K562 (cell line): ENCODE measurements at regions not wholly inside any gene's neighbourhood (a gene's known extent, or its start where the extent isn't known, plus 50 kb on each side); places are given as distances from the start of the nearest gene placed in this dataset.

Source experiments
- ATAC-seq: fragments of 200-7000 bp; cut with Tn5 transposase; 3 replicates; pipeline ENCODE4 v1.9.1; 2020; ENCODE audit warnings: moderate library complexity
- BruUV-seq: library from RNA; stranded (reverse); fragments of 400-500 nt; replicated peaks from 2 replicates; lab custom pipeline; 2021; lab: Mats Ljungman, UMichigan
- CTCF ChIA-PET: fragments of 300-600 bp; formaldehyde crosslinking; extraction: SDS; loops from one replicate; lab custom pipeline; 2021; ENCODE audit warnings: low intra/inter-chr PET ratio; lab: Yijun Ruan, JAX
- POLR2A ChIA-PET: fragments of 300-600, 350-650 bp; sonication (Branson Sonifier 250); formaldehyde crosslinking; extraction: SDS; loops from one replicate; lab custom pipeline; 2021; ENCODE audit warnings: antibody characterized with exemption, inconsistent platforms; lab: Yijun Ruan, JAX
- DNase-seq, 4 experiments: peaks; one replicate each; pipeline versions ENCODE4 v3.0.0 to v3.0.0-alpha.2; 2011 to 2018; ENCODE audit warnings: low spot score in 3 of 4, mixed read lengths in 3 of 4; ENCODE audit errors: extremely low read depth in 1 of 4
- FAIRE-seq: peaks from 2 replicates; lab custom pipeline; 2011; peaks lifted over from hg19 to GRCh38; lab: Jason Lieb, UNC
- H2AFZ ChIP-seq: 2 replicates; pipeline ENCODE4 v1.6.0; 2011; ENCODE audit warnings: low read depth, low read length, control low read depth, inconsistent platforms
- H3K27ac ChIP-seq: fragments of 200-600 bp; 3 replicates; pipeline ENCODE4 v1.8.0; 2011; ENCODE audit warnings: low read depth, mild to moderate bottlenecking, control low read depth, inconsistent platforms, low read length, moderate library complexity, mixed read lengths; ENCODE audit errors: extremely low read depth
- H3K27me3 ChIP-seq, 2 experiments: fragments of 300-600 bp in 1 of 2; 2 replicates in 1 of 2; 3 replicates in 1 of 2; pipeline versions ENCODE4 v1.6.0 to v1.8.0; 2011; ENCODE audit warnings: inconsistent platforms in 2 of 2, low read length in 2 of 2, mild to moderate bottlenecking in 1 of 2, mixed read lengths in 1 of 2, moderate library complexity in 1 of 2; ENCODE audit not compliant: control insufficient read depth in 2 of 2, insufficient read depth in 2 of 2
- H3K36me3 ChIP-seq: fragments of 300-600 bp; 3 replicates; pipeline ENCODE4 v1.8.0; 2011; ENCODE audit warnings: mild to moderate bottlenecking, low read length, inconsistent platforms; ENCODE audit not compliant: control insufficient read depth, insufficient read depth
- H3K4me1 ChIP-seq, 2 experiments: fragments of 200-600 bp in 1 of 2; replicated peaks in 1 of 2; 2 replicates in 1 of 2; 3 replicates in 1 of 2; pipeline versions ENCODE4 v1.5.1 to v1.8.0; 2011; ENCODE audit warnings: inconsistent platforms in 2 of 2, low read length in 2 of 2, mild to moderate bottlenecking in 1 of 2, mixed read lengths in 1 of 2, moderate library complexity in 1 of 2; ENCODE audit not compliant: control insufficient read depth in 2 of 2, insufficient read depth in 2 of 2
- H3K4me2 ChIP-seq: 2 replicates; pipeline ENCODE4 v1.6.1; 2011; ENCODE audit warnings: low read length, control low read depth, inconsistent platforms, mixed read lengths; ENCODE audit not compliant: insufficient read depth
- H3K4me3 ChIP-seq: fragments of 200-600 bp; sonication (generic), shearing (Covaris generic); 2 replicates; pipeline ENCODE4 v1.5.1; 2016; ENCODE audit warnings: control low read depth, inconsistent platforms
- H3K79me2 ChIP-seq: fragments of 200-600 bp; 3 replicates; pipeline ENCODE4 v1.8.0; 2011; ENCODE audit warnings: low read length, inconsistent platforms; ENCODE audit not compliant: control insufficient read depth, insufficient read depth
- H3K9ac ChIP-seq, 2 experiments: 2 replicates each; pipeline versions ENCODE4 v1.6.0 to v1.6.1; 2011; ENCODE audit warnings: low read depth in 2 of 2, low read length in 2 of 2, control low read depth in 1 of 2, inconsistent platforms in 1 of 2, mild to moderate bottlenecking in 1 of 2, mixed read lengths in 1 of 2; ENCODE audit not compliant: insufficient read depth in 1 of 2
- H3K9me1 ChIP-seq: one replicate; pipeline ENCODE4 v1.6.0; 2011; ENCODE audit warnings: inconsistent platforms, mild to moderate bottlenecking, low read length, moderate library complexity; ENCODE audit not compliant: control insufficient read depth, insufficient read depth
- H3K9me3 ChIP-seq: replicated peaks from 2 replicates; pipeline ENCODE4 v1.5.1; 2011; ENCODE audit warnings: low read depth, low read length, inconsistent platforms; ENCODE audit not compliant: control insufficient read depth, insufficient read depth
- H4K20me1 ChIP-seq: replicated peaks from 2 replicates; pipeline ENCODE4 v1.6.1; 2011; ENCODE audit warnings: low read length, inconsistent platforms, mixed read lengths; ENCODE audit not compliant: control insufficient read depth, insufficient read depth
- ARHGAP35 ChIP-seq: fragments of 450-650 bp; IDR thresholded peaks from 2 replicates; pipeline ENCODE4 v1.6.1; 2018; ENCODE audit not compliant: partially characterized antibody
- NFE2L1 ChIP-seq: fragments of 450-650 bp; IDR thresholded peaks from 2 replicates; pipeline ENCODE4 v1.6.1; 2016; ENCODE audit warnings: missing genetic modification characterization, low read depth, mild to moderate bottlenecking, missing compliant biosample characterization, moderate library complexity, borderline replicate concordance
- SAP30 ChIP-seq: fragments of 200-600 bp; sonication (generic); IDR thresholded peaks from 2 replicates; pipeline ENCODE4 v1.6.1; 2012; ENCODE audit warnings: borderline replicate concordance, low read depth, mild to moderate bottlenecking, moderate library complexity, low read length, control low read depth, inconsistent platforms; ENCODE audit not compliant: insufficient read depth, poor library complexity, severe bottlenecking
- SMARCA5 ChIP-seq: fragments of 450-650 bp; IDR thresholded peaks from 2 replicates; pipeline ENCODE4 v1.6.1; 2016
- TAF1 ChIP-seq: IDR thresholded peaks from 2 replicates; pipeline ENCODE4 v1.6.1; 2011; ENCODE audit warnings: mild to moderate bottlenecking, low read length, moderate library complexity; ENCODE audit not compliant: insufficient read depth, control insufficient read depth, severe bottlenecking; ENCODE audit errors: extremely low read depth
- TEAD4 ChIP-seq, 2 experiments: sonication (generic) in 1 of 2; formaldehyde crosslinking in 1 of 2; IDR thresholded peaks; 2 replicates each; pipeline versions ENCODE4 v1.6.1 to v1.8.0; 2012 to 2022; ENCODE audit warnings: borderline replicate concordance in 1 of 2, inconsistent platforms in 1 of 2, low read length in 1 of 2, mild to moderate bottlenecking in 1 of 2, missing genetic modification reagents in 1 of 2
- WGBS: fragments of 100-300 bp; shearing (Covaris generic); methylation state at CpG from one replicate; pipeline ENCODE4 v1.1.6; 2016; ENCODE audit warnings: low coverage, mixed read lengths; ENCODE audit not compliant: insufficient coverage; ENCODE audit errors: missing lambda C conversion rate; 5-methylcytosine and 5-hydroxymethylcytosine counted together
- in situ Hi-C: fragments of 300-500 bp; cut with MboI; formaldehyde crosslinking; loops from 4 replicates; pipeline ENCODE4 v1.15.0; 2018; ENCODE audit warnings: inconsistent platforms, mixed read lengths
- intact Hi-C: fragments of 100-400 bp; cut with micrococcal nuclease; formaldehyde crosslinking; loops from 2 replicates; pipeline ENCODE4 v1.14.2; 2022
- TF ChIP-seq, protein P1 (sequence below): fragments of 450-650 bp; IDR thresholded peaks from 2 replicates; pipeline ENCODE4 v1.6.1; 2016; ENCODE audit warnings: low read depth
- TF ChIP-seq, protein P2 (sequence below): fragments of 250-450 bp; sonication (Bioruptor Pico); IDR thresholded peaks from 2 replicates; pipeline ENCODE4 v1.8.0; 2022; ENCODE audit warnings: moderate library complexity, mild to moderate bottlenecking, inconsistent platforms

DNA sequence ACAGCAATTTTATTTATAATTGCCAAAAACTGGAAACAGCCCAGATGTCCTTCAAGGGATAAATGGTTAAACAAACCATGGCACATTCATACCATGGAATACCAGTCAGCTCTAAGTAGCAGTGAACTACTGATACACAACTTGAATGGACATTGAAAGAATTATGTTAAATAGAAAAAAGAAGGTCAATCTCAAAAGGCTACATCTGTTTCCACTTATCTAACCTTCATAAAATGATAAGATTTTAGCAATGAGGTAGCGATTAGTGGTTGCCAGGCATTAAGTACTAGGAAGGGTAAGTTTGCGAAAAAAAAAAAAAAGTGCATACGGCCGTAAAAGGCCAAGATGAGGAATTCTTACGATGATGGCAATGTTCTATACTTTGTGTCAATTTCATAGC, 738.7 kb upstream of the ANO3 start (continued):
- TF ChIP-seq, protein P1, sequence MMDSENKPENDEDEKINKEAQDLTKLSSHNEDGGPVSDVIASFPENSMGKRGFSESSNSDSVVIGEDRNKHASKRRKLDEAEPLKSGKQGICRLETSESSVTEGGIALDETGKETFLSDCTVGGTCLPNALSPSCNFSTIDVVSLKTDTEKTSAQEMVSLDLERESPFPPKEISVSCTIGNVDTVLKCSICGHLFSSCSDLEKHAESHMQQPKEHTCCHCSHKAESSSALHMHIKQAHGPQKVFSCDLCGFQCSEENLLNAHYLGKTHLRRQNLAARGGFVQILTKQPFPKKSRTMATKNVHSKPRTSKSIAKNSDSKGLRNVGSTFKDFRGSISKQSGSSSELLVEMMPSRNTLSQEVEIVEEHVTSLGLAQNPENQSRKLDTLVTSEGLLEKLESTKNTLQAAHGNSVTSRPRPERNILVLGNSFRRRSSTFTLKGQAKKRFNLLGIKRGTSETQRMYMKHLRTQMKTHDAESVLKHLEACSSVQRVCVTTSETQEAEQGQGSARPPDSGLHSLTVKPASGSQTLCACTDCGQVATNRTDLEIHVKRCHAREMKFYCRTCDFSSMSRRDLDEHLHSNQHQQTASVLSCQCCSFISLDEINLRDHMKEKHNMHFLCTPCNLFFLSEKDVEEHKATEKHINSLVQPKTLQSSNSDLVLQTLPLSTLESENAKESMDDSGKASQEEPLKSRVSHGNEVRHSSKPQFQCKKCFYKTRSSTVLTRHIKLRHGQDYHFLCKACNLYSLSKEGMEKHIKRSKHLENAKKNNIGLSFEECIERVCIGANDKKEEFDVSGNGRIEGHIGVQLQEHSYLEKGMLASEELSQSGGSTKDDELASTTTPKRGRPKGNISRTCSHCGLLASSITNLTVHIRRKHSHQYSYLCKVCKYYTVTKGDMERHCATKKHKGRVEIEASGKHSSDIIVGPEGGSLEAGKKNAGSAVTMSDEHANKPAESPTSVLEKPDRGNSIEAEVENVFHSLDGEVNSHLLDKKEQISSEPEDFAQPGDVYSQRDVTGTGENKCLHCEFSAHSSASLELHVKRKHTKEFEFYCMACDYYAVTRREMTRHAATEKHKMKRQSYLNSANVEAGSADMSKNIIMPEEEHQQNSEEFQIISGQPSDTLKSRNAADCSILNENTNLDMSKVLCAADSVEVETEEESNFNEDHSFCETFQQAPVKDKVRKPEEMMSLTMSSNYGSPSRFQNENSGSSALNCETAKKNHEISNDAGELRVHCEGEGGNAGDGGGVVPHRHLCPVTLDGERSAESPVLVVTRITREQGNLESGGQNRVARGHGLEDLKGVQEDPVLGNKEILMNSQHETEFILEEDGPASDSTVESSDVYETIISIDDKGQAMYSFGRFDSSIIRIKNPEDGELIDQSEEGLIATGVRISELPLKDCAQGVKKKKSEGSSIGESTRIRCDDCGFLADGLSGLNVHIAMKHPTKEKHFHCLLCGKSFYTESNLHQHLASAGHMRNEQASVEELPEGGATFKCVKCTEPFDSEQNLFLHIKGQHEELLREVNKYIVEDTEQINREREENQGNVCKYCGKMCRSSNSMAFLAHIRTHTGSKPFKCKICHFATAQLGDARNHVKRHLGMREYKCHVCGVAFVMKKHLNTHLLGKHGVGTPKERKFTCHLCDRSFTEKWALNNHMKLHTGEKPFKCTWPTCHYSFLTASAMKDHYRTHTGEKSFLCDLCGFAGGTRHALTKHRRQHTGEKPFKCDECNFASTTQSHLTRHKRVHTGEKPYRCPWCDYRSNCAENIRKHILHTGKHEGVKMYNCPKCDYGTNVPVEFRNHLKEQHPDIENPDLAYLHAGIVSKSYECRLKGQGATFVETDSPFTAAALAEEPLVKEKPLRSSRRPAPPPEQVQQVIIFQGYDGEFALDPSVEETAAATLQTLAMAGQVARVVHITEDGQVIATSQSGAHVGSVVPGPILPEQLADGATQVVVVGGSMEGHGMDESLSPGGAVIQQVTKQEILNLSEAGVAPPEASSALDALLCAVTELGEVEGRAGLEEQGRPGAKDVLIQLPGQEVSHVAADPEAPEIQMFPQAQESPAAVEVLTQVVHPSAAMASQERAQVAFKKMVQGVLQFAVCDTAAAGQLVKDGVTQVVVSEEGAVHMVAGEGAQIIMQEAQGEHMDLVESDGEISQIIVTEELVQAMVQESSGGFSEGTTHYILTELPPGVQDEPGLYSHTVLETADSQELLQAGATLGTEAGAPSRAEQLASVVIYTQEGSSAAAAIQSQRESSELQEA, result no peak
- no peak for TF ChIP-seq NFE2L1

DNA sequence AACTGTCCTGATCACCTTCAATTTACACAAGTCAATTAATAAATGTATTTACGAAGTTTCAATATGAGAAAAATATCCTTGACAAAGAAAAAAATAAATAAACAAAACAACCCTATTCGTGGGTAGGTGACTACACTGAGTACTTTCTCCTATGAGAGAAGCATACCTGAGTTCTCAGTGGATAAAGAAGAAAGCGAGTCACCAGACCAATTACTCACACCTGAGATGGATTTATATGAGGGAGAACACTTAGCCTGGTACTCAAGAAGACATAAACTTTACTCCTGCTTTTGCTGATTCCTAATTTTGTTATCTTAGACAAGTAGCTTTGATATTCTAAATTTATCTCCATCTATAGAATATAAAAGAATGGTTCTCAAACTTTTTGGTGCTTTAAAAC, 735.2 kb upstream of the ANO3 start:
- ChIA-PET POLR2A (no interaction called here), CTCF (no interaction called here)
- H2AFZ ChIP-seq, result no peak overlapping the region
- FAIRE-seq, result no peak
- DNase-seq, result no peak
- BruUV-seq, result no TSS peak
- no peak overlapping the region for H3K27ac ChIP-seq
- no peaks in the 10 kb centered on the region for H3K9me1 ChIP-seq
- no peak overlapping the region for H3K4me2 ChIP-seq
- no peaks in the 10 kb centered on the region for H3K9me3 ChIP-seq
- H3K79me2 ChIP-seq, result no peaks in the 10 kb centered on the region
- no peak overlapping the region for H3K9ac ChIP-seq
- H3K4me1 ChIP-seq, result no peaks in the 10 kb centered on the region
- in situ Hi-C loops (no loop called here), intact Hi-C loops (no loop called here)
- H3K4me3 ChIP-seq, result no peak overlapping the region
- no peak for ATAC-seq
- H3K27me3 ChIP-seq, result no peaks in the 10 kb centered on the region
- no peaks in the 10 kb centered on the region for H3K36me3 ChIP-seq
- H4K20me1 ChIP-seq, result no peaks in the 10 kb centered on the region
- TF ChIP-seq TEAD4 (IDR thresholded peaks at IDR 0.05; ENCODE audit: low read length), result no peak
- no peak for TF ChIP-seq TEAD4 (CRISPR knock-in tag; IDR thresholded peaks at IDR 0.05; ENCODE audit: borderline replicate concordance)
- TF ChIP-seq SMARCA5, result no peak
- TF ChIP-seq SAP30, result no peak
- no peak for TF ChIP-seq ARHGAP35
- TF ChIP-seq, protein P2, sequence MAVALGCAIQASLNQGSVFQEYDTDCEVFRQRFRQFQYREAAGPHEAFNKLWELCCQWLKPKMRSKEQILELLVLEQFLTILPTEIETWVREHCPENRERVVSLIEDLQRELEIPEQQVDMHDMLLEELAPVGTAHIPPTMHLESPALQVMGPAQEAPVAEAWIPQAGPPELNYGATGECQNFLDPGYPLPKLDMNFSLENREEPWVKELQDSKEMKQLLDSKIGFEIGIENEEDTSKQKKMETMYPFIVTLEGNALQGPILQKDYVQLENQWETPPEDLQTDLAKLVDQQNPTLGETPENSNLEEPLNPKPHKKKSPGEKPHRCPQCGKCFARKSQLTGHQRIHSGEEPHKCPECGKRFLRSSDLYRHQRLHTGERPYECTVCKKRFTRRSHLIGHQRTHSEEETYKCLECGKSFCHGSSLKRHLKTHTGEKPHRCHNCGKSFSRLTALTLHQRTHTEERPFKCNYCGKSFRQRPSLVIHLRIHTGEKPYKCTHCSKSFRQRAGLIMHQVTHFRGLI (CRISPR knock-in tag), result no peak
- TF ChIP-seq TAF1, result no peak
- 0% methylated on average over 3 of the region's 3 CpGs for WGBS
